Astrocyte of the spinal cord (primary cell): ENCODE measurements at regions not wholly inside any gene's neighbourhood (a gene's known extent, or its start where the extent isn't known, plus 50 kb on each side); places are given as distances from the start of the nearest gene placed in this dataset.

Experiments used
- DNase-seq: peaks from one replicate; pipeline ENCODE4 v3.0.0; 2011; ENCODE audit warnings: low read depth, low spot score
- H3K4me3 ChIP-seq: 2 replicates; pipeline ENCODE4 v1.5.1; 2011; ENCODE audit warnings: low read depth, mild to moderate bottlenecking, low read length, moderate library complexity
- in situ Hi-C: cut with HindIII; loops from 2 replicates; pipeline ENCODE4 v1.10.0; 2017; ENCODE audit warnings: low sequenced_read_pairs
- TF ChIP-seq, protein P1 (sequence below): IDR thresholded peaks from 2 replicates; pipeline ENCODE4 v1.5.1; 2012; ENCODE audit warnings: low read depth, mild to moderate bottlenecking, low read length, inconsistent platforms

- DNase-seq: peak; percentile 90
- TF ChIP-seq, protein P1, sequence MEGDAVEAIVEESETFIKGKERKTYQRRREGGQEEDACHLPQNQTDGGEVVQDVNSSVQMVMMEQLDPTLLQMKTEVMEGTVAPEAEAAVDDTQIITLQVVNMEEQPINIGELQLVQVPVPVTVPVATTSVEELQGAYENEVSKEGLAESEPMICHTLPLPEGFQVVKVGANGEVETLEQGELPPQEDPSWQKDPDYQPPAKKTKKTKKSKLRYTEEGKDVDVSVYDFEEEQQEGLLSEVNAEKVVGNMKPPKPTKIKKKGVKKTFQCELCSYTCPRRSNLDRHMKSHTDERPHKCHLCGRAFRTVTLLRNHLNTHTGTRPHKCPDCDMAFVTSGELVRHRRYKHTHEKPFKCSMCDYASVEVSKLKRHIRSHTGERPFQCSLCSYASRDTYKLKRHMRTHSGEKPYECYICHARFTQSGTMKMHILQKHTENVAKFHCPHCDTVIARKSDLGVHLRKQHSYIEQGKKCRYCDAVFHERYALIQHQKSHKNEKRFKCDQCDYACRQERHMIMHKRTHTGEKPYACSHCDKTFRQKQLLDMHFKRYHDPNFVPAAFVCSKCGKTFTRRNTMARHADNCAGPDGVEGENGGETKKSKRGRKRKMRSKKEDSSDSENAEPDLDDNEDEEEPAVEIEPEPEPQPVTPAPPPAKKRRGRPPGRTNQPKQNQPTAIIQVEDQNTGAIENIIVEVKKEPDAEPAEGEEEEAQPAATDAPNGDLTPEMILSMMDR: no peak
- in situ Hi-C loops: loop anchor here (25.0 kb wide), 1 partner anchor 97 kb away; no protein-coding TSS in a partner anchor
- no peak overlapping the region for H3K4me3 ChIP-seq
Observed at GRCh38 chr4:176534566-176534965, 214.8 kb downstream of the SPCS3 start.

GRCh38 chr4:176538217-176538925 lies 218.6 kb downstream of the SPCS3 start:
- in situ Hi-C loops: loop anchor here (25.0 kb wide), 1 partner anchor 101 kb away; no protein-coding TSS in a partner anchor
- DNase-seq: peak; percentile 92
- H3K4me3 ChIP-seq: no peak overlapping the region
- TF ChIP-seq, protein P1: no peak

DNA sequence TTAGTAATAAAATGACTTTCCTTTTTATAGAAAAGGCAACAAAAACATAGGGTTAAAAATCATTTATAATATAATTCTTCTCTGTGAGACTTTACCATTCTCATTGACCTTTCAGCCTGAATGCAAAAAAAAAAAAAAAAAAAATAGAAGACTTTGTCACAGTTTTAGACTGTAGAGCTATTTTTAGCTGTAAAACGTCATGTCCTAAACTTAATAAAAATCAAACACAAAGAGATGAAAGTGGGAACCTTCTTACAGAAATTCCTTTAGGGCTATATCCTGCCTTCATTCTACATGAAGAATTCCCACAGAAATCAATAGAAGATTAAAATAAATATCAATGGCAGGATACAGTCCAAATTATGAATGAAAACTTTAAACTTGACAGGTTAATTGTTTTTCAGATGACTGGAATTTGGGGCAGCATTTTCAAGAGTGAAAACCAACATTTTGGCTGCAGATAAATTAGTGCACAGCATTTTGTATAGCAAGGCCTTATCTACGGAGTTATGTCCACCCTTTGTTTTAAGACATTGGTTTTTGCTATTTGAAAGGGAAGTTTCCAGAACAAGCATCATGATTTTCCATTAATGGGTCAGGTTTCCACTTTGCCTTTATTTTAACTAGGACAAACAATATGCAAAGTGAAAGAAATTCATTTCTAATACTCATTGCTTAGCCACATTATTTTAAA lies 219.5 kb downstream of the SPCS3 start:
- no peak overlapping the region for H3K4me3 ChIP-seq
- in situ Hi-C loops: loop anchor here (25.0 kb wide), 1 partner anchor 102 kb away; no protein-coding TSS in a partner anchor
- TF ChIP-seq, protein P1: no peak
- peak; percentile 20 for DNase-seq

DNA sequence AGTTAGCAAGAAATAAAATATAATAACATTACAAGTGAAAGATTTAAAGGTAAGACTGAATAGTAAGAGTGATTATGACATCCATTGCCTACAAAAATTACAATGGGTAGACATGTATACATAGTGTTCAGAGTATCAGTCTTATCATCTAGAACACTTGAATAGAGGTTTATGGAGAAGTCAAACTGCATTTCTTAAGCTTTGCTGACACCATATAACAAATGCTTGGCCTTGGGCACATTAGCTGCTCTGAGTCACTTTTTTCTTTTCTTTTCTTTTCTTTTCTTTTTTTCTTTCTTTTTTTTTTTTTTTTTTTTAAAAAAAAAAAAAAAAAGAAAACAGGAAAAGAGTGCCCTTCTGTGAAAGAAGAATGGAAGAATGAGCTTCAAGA lies 220.0 kb downstream of the SPCS3 start:
- TF ChIP-seq, protein P1: no peak
- peak; percentile 20 for DNase-seq
- no peak overlapping the region for H3K4me3 ChIP-seq
- in situ Hi-C loops: loop anchor here (25.0 kb wide), 1 partner anchor 102 kb away; no protein-coding TSS in a partner anchor

DNA sequence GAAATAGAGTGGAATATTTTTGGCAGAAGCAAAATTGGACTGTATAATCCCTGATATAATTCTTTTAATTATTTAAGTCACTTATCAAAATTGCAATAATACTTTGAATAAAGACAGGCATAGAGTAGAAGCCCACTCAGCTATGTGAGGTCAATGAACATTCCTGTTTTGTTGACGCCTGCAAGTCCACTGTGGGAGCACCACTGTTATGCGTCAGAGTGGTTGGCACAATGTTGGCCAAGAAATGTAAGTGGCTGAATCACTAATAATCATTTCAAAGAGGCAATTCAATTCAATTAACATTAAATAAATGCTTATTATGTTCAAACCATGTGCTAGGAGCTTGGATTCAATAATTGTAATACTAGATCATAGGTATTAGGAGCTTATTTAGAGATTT lies 221.0 kb downstream of the SPCS3 start:
- TF ChIP-seq, protein P1: no peak
- H3K4me3 ChIP-seq: no peak overlapping the region
- in situ Hi-C loops: loop anchor here (25.0 kb wide), 1 partner anchor 104 kb away; no protein-coding TSS in a partner anchor
- DNase-seq: peak; percentile 31

DNA sequence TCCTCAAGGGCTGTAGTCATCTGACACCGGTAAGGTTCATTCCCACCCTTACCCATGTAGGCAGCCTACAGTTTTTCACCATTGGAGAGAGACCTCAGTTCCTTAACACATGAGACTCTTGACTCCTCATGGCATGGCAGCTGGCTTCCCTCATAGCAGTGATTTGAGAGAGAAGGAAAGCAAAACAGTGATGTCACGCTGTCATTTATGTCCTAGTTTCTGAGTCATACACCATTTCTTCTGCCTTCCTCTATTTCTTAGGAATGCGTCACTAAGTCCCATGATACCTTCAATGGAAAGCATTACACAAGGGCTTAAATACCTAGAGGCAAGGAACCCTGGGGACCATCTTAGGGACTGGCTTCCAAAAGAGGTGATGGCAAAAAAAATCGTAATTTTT lies 226.1 kb downstream of the SPCS3 start:
- in situ Hi-C loops: loop anchor here (25.0 kb wide), 1 partner anchor 109 kb away; no protein-coding TSS in a partner anchor
- H3K4me3 ChIP-seq: no peak overlapping the region
- TF ChIP-seq, protein P1: no peak
- peak; percentile 18 for DNase-seq
